WTC11 (cell line): ENCODE measurements at regions not wholly inside any gene's neighbourhood (a gene's known extent, or its start where the extent isn't known, plus 50 kb on each side); places are given as distances from the start of the nearest gene placed in this dataset.

Experiments
- CREM ChIP-seq: sonication (generic); formaldehyde crosslinking; IDR thresholded peaks from 2 replicates; pipeline ENCODE4 v1.8.1; 2022; ENCODE audit warnings: mild to moderate bottlenecking, missing genetic modification reagents, moderate library complexity
- ETV6 ChIP-seq: sonication (generic); formaldehyde crosslinking; IDR thresholded peaks from 2 replicates; pipeline ENCODE4 v1.8.1; 2022; ENCODE audit warnings: mild to moderate bottlenecking, missing genetic modification reagents
- HMGXB4 ChIP-seq: sonication (generic); formaldehyde crosslinking; IDR thresholded peaks from 2 replicates; pipeline ENCODE4 v1.8.1; 2023; ENCODE audit warnings: mild to moderate bottlenecking, moderate library complexity, missing genetic modification reagents
- KAT7 ChIP-seq: sonication (generic); formaldehyde crosslinking; IDR thresholded peaks from 2 replicates; pipeline ENCODE4 v1.8.1; 2023; ENCODE audit warnings: missing genetic modification reagents, mild to moderate bottlenecking, borderline replicate concordance
- MAX ChIP-seq: sonication (generic); formaldehyde crosslinking; IDR thresholded peaks from 2 replicates; pipeline ENCODE4 v1.8.0; 2022; ENCODE audit warnings: mild to moderate bottlenecking, missing genetic modification reagents
- NR3C1 ChIP-seq: sonication (generic); formaldehyde crosslinking; conservative IDR thresholded peaks from 2 replicates; pipeline ENCODE4 v1.8.1; 2023; ENCODE audit warnings: low read depth, mild to moderate bottlenecking, missing genetic modification reagents
- TEAD4 ChIP-seq: sonication (generic); formaldehyde crosslinking; IDR thresholded peaks from 2 replicates; pipeline ENCODE4 v1.8.0; 2022; ENCODE audit warnings: mild to moderate bottlenecking, missing genetic modification reagents
- USF2 ChIP-seq: sonication (generic); formaldehyde crosslinking; IDR thresholded peaks from 2 replicates; pipeline ENCODE4 v1.8.1; 2023; ENCODE audit warnings: mild to moderate bottlenecking, missing genetic modification reagents, moderate library complexity
- TF ChIP-seq, protein P1 (sequence below): fragments of 200-600 bp; IDR thresholded peaks from 2 replicates; pipeline ENCODE4 v1.8.0; 2022; ENCODE audit warnings: antibody characterized with exemption
- TF ChIP-seq, protein P2 (sequence below): sonication (generic); formaldehyde crosslinking; IDR thresholded peaks from 2 replicates; pipeline ENCODE4 v1.8.1; 2023; ENCODE audit warnings: mild to moderate bottlenecking, missing genetic modification reagents

GRCh38 chr4:45467157-45467556, 656.7 kb downstream of the GABRG1 start:
- TF ChIP-seq HMGXB4 = no peak
- TF ChIP-seq USF2 (CRISPR knock-in tag) = no peak
- TF ChIP-seq, protein P1, sequence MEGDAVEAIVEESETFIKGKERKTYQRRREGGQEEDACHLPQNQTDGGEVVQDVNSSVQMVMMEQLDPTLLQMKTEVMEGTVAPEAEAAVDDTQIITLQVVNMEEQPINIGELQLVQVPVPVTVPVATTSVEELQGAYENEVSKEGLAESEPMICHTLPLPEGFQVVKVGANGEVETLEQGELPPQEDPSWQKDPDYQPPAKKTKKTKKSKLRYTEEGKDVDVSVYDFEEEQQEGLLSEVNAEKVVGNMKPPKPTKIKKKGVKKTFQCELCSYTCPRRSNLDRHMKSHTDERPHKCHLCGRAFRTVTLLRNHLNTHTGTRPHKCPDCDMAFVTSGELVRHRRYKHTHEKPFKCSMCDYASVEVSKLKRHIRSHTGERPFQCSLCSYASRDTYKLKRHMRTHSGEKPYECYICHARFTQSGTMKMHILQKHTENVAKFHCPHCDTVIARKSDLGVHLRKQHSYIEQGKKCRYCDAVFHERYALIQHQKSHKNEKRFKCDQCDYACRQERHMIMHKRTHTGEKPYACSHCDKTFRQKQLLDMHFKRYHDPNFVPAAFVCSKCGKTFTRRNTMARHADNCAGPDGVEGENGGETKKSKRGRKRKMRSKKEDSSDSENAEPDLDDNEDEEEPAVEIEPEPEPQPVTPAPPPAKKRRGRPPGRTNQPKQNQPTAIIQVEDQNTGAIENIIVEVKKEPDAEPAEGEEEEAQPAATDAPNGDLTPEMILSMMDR = no peak
- no peak for TF ChIP-seq NR3C1
- no peak for TF ChIP-seq CREM
- TF ChIP-seq, protein P2, sequence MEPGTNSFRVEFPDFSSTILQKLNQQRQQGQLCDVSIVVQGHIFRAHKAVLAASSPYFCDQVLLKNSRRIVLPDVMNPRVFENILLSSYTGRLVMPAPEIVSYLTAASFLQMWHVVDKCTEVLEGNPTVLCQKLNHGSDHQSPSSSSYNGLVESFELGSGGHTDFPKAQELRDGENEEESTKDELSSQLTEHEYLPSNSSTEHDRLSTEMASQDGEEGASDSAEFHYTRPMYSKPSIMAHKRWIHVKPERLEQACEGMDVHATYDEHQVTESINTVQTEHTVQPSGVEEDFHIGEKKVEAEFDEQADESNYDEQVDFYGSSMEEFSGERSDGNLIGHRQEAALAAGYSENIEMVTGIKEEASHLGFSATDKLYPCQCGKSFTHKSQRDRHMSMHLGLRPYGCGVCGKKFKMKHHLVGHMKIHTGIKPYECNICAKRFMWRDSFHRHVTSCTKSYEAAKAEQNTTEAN (CRISPR knock-in tag) = no peak
- no peak for TF ChIP-seq TEAD4
- no peak for TF ChIP-seq ETV6
- no peak for TF ChIP-seq KAT7 (CRISPR knock-in tag)
- no peak for TF ChIP-seq MAX (CRISPR knock-in tag)
